GM19372 (cell line): ENCODE measurements at regions not wholly inside any gene's neighbourhood (a gene's known extent, or its start where the extent isn't known, plus 50 kb on each side); places are given as distances from the start of the nearest gene placed in this dataset.
"Not testable (repeated sequence)": the region's sequence is repeated elsewhere in the genome, so short reads cannot be mapped to it uniquely, and the experiment has no call there.

Experiments used
- ATAC-seq: cut with Tn5 transposase; IDR thresholded peaks from one replicate; pipeline ENCODE4 v1.9.1; 2021; ENCODE audit warnings: mild to moderate bottlenecking, low read depth, moderate library complexity; ENCODE audit not compliant: unreplicated experiment

DNA sequence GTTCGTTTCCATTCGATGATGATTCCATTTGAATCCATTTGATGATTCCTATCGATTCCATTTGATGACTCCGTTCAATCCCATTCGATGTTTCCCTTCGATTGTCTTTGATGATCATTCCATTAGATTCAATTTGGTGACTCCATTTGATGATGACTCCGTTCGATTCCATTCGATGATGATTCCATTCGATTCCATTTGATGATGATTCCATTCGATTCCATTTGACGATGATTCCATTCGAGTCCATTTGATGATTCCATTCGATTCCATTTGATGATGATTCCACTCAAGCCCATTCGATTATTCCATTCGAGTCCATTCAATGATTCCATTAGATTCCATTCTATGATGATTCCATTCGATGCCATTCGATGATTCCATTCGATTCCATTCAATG is 2730.6 kb downstream of the RPIA start:
- not testable (repeated sequence) for ATAC-seq

DNA sequence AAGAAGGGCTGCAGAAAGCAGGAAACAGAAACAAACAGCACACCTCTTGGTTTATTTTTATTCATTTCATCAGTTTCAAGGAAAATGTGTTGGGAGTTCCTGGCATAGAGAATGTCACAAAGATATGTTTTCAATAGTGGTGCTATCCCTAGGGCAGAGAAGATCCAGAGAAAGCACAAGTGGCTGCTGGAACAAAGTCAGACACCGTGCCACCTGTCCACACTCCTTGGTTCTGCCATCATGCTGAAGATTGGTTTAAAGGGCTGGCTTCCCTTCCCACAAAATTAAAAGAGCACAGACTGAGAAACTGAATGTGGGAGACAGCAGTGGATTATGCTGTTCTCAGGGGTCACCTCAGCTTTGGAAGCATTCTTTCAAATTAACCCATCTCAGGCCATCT is 2735.7 kb downstream of the RPIA start:
- not testable (repeated sequence) for ATAC-seq

DNA sequence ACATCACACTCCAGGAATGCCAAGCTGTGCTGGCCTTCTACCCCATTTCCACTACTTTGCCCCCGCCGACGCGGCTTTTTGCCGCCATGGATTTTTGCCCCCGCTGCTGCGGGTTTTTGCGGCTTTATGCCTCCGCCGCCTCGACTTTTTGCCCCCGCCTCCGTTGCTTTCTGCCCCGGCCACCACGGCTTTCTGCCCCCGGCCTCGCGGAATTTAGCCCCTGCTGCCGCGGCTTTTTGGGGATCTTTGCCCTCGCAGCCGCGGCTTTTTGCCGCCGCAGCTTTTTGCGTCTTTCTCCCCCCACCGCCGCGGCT is 2750.4 kb downstream of the RPIA start:
- ATAC-seq = not testable (repeated sequence)

DNA sequence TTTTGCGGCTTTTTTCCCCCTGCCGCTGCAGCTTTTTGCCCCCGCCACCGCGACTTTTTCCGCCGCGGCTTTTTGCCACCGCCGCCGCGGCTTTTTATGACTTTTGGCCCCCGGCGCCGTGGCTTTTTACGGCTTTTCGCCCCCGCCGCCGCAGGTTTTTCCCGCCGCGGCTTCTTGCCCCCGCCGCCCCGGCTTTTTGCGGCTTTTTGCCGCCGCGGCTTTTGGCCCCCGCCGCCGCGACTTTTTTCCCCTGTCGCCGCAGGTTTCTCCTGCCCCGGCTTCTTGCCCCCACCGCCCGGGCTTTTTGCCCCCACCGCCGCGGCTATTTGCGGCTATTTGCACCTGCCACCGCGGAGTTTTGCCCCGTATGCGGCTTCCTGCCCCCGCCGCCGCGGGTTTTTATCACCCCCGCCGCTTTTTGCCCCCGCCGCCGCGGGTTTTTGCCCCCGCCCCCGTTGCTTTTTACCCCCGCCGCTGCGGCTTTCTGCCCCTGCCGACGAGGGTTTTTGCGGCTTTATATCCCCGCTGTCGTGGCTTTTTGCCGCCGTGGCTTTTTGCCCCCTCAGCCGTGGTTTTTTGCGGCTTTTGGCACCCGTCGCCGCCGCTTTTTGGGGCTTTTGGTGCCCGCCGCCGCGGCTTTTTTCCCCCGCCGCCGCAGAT is 2750.9 kb downstream of the RPIA start:
- no peak for ATAC-seq

DNA sequence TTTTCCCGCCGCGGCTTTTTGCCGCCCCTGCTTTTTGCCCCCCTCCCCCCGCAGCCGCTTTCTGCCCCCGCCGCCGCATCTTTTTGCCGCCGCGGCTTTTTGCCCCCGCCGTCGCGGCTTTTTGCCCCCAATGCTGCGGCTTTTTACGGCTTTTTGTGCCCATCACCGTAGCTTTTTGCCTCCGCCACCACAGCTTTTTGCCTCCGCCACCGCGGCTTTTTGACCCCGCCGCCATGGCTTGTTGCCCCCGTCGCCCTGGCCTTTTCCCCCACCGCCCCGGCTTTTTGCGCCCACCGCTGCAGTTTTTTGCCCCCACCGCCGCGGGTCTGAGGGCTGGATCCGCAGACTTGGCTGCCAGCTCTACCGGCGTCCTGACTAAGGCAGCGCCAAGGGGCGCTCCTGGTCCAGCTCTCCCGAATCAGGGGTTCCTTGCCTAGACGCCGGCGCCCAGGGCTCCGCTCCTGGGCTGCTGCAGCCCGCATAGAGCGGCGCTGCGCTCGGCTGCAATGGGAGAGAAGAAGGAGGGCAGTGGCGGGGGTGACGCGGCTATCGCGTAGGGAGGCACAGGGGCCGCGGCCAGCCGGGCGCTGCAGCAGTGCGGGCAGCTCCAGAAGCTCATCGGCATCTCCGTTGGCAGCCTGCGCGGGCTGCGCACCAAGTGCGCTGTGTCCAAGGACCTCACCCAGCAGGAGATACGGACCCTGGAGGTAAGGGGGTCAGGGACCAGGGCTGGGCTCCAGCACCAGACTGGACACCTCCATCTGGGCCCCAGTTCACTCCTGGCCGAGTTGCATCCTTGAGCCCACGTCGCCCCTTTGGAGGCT is 2751.6 kb downstream of the RPIA start:
- ATAC-seq = not testable (repeated sequence)

DNA sequence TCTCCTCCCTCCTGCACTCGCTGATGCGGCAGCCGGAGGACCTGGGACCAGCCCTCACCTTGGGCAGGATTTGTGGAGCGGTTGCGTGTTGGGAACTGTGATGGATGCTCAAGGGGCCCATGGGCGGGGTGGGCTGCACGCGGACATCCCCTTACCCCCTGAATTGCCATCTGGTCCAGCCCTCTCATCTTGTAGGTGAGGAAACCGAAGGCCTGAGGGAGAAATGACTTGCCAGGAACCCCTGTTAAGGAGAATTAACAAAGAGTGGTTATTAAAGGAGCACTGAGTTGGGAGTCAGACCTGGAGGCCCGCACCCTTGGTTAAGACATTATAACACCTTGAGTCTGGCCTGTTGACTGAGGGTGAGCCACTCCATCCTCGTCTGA is 2752.2 kb downstream of the RPIA start:
- not testable (repeated sequence) for ATAC-seq

DNA sequence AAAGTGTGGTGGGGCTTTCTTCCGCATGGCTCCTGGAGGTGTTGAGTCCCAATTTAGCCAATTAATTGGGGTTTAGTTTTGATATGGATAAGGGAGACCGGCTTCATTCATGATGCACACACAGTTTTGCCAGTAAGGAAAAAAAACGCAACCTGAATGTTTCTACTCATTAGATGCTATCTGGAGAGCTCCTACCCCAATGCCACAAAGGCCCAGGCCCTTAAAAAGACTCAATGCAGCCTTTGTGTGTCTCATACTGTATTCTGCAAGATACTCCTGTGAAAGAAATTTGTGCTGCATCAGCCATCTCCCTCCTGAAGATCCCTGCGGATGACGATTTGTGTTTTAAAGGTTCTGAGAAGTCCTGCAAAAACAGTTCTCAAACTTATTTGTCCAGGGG is 2754.2 kb downstream of the RPIA start:
- not testable (repeated sequence) for ATAC-seq

DNA sequence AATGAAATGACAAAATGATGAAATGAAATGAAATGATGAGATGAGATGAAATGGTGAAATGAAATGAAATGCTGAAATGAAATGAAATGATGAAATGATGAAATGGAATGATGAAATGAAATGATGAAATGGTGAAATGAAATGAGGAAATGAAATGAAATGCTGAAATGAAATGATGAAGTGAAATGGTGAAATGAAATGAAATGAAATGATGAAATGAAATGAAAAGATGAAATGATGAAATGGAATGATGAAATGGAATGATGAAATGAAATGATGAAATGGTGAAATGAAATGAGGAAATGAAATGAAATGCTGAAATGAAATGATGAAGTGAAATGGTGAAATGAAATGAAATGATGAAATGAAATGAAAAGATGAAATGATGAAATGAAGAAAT is 2755.0 kb downstream of the RPIA start:
- ATAC-seq = not testable (repeated sequence)

DNA sequence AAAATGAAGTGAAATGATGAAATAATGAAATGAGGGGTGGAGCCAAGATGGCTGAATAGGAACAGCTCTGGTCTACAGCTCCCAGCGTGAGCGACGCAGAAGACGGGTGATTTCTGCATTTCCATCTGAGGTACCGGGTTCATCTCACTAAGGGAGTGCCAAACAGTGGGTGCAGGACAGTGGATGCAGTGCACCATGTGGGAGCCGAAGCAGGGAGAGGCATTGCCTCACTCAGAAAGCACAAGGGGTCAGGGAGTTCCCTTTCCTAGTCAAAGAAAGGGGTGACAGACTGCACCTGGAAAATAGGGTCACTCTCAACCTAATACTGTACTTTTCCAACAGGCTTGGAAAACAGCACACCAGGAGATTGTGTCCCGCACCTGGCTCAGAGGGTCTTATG is 2755.4 kb downstream of the RPIA start:
- ATAC-seq = not testable (repeated sequence)

DNA sequence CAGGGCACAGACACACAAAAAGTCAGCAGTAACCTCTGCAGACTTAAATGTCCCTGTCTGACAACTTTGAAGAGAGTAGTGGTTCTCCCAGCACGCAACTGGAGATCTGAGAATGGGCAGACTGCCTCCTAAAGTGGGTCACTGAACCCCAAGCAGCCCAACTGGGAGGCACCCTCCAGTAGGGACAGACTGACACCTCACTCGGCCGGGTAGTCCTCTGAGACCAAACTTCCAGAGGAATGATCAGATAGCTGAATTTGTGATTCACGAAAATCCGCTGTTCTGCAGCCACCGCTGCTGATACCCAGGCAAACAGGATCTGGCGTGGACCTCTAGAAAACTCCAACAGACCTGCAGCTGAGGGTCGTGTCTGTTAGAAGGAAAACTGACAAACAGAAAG is 2756.0 kb downstream of the RPIA start:
- not testable (repeated sequence) for ATAC-seq

DNA sequence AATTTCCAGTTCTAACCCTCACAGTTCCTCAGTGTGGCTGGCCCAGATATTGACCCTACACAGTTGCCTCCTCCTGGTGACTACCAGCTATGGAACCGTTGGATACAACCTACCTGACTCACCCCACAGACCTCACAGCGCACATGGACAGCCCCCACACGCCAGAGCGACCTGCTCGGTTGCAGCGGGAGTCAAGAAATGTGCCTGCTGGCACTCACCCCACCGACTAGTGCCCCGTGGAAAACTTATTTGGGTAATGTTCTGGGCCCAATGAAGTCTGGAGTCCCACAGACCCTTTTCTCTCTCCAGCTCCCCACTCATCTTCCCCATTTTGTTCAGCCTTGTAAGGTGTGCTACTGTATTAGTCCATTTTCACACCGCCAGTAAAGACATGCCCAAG is 2770.8 kb downstream of the RPIA start:
- ATAC-seq = not testable (repeated sequence)

DNA sequence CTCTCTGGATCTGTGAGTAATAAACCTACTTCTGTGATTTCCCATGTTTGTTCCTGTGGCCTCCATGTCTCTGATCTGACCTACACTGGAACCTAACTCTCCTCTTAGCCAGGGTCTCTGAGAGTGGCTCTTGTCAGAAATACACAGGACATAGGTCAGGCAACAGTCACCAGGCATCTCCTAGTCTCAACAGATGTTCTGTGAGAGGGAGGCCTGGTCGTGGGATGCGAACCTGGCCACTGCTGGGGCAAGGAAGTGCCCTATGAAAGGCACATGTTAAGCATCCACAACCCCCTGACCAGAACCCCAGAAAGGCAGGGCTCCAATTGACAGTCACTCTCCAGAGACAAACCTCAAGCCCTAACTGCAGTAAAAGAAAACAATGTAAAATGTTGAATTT is 2771.5 kb downstream of the RPIA start:
- not testable (repeated sequence) for ATAC-seq

DNA sequence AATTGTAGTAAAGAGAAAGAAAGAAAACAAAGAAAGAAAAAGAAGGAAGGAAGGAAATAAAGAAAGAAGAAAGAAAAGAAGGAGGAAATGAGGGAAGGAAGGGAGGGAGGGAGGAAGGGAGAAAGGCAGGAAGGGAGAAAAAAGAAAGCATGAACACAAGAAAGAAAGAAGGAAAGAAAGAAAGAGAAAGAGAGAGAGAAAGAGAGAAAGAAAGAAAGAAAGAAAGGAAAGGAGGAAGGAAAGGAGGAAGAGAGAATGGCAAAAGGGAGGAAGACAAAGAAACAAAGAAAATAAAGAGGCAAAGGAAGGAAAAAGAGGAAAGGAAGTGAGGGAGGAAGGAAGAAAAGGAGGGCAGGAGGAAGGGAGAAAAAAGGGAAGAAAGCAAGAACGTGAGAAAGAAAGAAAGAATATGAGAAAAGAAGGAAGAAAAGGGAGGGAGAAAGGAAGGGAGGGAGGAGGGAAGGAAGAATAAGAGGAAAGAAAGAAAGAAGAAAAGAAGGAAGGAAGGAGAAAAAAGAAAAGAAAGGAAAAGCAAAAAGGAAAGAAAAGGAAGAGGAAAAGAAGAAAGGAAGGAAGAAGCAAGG is 2775.4 kb downstream of the RPIA start:
- not testable (repeated sequence) for ATAC-seq

DNA sequence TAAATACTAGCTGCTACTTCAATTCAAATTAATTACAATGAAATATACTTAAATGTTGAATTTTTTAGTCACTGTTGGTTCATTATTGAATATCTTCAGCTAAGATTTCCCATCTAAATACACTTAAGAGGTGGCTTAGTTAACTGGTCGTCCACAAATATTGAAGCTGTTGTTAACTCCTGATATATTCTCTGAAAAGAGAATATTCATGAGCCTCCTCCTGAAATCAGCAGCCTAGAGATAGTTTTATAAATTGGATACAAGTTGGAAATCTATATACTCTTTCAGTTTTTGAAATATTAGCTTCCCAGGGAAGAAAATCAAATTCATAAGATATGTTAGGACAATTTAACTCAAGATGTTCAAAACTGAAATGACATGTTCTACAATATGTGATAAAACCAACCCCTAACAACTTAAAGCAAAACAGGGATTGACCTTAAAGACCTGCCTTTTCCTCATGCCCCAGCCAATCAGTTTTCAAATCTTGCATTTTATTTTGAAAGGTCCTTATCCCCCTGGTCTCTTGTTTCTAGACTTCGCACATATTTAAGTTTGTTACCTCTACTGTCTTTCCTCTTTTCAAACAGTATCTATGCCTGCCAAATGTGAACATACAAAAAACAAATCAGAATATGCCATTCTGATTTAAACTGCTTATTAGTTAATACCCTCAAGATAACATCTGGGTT is 2784.9 kb downstream of the RPIA start:
- ATAC-seq = not testable (repeated sequence)

DNA sequence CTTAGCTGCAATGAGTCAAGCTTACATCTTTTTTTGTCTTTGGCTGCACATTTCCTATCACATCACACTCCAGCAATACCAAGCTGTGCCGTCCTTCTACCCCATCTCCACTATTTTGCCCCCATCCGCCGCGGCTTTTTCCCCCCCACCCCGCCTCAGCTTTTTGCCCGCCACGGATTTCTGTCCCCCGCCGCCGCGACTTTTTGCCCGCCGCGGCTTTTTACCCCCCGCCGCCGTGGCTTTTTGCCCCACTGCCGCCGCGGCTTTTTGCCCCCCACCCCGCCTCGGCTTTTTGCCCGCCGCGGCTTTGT is 2785.4 kb downstream of the RPIA start:
- not testable (repeated sequence) for ATAC-seq

DNA sequence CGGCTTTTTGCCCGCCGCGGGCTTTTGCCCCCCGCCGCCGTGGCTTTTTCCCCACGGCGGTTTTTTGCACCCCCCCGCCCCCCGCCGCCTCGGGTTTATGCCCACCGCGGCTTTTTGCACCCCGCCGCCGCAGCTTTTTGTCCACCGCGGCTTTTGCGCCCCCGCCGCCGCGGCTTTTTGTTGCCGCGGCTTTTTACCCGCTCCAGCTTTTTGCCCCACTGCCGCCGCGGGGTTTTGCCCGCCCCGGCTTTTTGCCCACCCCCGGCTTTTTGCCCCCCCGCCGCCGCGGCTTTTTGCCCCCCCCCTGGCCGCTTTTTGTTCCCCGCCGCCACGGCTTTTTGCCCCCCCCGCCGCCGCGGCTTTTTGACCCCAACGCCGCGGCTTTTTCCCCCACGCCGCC is 2785.8 kb downstream of the RPIA start:
- not testable (repeated sequence) for ATAC-seq

DNA sequence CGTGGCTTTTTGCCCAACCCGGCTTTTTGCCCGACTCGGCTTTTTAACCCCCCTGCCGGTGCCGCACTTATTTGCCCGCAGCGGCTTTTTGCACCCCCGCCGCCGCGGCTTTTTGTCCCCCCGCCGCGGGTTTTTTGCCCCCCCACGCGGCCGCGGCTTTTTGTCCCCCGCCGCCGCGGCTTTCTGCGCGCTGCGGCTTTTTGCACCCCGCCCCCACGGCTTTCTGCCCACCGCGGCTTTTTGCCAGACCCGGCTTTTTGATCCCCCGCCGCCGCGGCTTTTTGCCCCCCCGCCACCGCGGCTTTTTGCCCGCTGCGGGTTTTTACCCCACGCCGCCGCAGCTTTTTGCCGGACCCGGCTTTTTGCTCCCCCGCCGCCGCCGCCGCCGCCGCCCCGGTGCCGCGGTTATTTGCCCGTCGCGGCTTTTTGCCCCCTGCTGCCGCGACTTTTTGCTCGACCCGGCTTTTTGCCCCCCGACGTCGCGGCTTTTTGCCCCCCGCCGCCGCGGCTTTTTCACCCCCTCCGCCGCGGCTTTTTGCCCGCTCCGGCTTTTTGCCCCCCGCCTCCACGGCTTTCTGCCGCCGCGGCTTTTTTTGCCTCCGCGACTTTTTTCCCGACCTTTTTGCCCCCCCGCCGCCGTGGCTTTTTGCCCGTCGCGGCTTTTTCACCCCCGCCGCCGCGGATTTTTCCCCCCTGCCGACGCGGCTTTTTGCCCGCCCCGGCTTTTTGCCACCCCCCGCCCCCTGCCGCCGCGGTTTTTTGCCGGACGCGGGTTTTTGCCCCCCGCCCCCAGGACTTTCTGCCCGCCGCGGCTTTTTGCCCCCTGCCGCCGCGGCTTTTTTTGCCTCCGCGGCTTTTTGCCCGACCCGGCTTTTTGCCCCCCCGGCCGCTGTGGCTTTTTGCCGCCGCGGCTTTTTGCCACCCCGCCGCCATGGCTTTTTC is 2786.5 kb downstream of the RPIA start:
- no peak for ATAC-seq

DNA sequence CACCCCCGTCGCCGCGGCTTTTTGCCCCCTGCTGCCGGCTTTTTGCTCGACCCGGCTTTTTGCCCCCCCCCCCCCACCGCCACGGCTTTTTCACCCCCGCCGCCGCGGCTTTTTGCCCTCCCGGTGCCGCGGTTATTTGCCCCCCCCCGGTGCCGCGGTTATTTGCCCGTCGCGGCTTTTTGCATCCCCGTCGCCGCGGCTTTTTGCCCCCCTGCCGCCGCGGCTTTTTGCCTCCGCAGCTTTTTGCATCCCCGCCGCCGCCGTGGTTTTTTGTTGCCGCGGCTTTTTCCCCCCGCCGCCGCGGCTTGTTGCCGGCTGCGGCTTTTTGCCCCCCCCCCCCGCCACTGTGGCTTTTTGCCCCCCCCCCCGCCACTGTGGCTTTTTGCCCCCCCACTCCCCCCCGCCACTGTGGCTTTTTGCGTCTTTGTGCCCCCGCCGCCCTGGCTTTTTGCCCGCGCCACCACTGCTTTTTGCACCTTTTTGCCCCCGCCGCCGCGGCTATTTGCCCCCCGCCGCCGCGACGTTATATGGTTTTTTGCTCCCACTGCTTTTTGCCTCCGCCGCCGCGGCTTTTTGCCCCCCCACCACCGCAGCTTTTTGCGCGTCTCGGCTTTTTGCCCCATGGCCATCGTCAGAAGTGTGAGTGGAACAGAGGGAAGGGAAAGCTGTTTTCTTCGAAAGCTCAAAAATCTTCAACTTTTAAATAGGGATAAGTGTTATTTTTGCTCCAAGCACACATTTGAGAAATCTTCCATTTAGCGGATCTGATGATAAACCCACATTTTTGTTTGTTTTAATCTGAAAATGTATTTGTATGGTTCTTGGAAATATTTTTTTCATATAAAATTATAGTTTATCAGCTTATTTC is 2787.6 kb downstream of the RPIA start:
- not testable (repeated sequence) for ATAC-seq

DNA sequence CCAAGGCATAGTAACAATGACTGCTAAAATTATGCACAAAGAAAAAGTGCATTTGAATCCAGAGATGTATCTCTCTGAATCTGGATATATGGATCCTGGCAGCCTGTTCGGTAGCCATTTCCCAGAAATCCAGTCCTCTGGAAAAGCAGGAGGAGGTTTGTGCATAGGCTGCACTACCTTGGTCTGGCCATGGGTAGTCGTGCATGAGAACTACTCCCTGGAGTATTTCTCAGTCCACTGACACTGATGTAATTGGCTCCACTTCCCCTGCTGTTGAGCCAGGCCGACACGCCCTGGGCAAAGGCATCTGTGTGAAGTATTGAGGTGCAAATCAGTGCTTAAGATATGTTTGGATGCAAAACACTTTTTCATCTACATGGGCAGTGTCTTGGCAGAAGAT is 2793.8 kb downstream of the RPIA start:
- not testable (repeated sequence) for ATAC-seq
